ENCODE measurements at regions not wholly inside any gene's neighbourhood (a gene's known extent, or its start where the extent isn't known, plus 50 kb on each side); places are given as distances from the start of the nearest gene placed in this dataset.

DNA sequence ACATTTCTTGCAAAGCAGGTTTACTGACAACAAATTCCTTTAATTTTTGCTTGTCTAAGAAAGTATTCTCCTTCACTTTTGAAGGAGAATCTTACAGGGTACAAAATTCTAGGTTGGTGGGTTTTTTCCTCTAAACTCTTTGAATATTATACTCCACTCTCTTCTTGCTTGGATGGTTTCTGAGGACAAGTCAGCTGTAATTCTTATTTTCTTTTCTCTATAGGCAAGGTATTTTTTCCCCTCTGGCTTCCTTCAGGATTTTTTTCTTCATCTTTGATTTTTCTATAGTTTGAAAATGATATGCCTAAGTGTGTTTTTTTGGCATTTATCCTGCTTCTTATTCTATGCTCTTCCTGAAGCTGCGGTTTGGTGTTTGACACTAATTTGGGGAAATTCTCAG is 112.5 kb upstream of the HIVEP1 start:
- no peak for TF ChIP-seq POLR2A (IDR thresholded peaks at IDR 0.05; ENCODE audit: low read length)
- no peak for TF ChIP-seq GATA1 (IDR thresholded peaks at IDR 0.05; ENCODE audit: low read depth, low read length)

All from erythroblast (primary cell).